ENCODE measurements at regions not wholly inside any gene's neighbourhood (a gene's known extent, or its start where the extent isn't known, plus 50 kb on each side); places are given as distances from the start of the nearest gene placed in this dataset.

DNA sequence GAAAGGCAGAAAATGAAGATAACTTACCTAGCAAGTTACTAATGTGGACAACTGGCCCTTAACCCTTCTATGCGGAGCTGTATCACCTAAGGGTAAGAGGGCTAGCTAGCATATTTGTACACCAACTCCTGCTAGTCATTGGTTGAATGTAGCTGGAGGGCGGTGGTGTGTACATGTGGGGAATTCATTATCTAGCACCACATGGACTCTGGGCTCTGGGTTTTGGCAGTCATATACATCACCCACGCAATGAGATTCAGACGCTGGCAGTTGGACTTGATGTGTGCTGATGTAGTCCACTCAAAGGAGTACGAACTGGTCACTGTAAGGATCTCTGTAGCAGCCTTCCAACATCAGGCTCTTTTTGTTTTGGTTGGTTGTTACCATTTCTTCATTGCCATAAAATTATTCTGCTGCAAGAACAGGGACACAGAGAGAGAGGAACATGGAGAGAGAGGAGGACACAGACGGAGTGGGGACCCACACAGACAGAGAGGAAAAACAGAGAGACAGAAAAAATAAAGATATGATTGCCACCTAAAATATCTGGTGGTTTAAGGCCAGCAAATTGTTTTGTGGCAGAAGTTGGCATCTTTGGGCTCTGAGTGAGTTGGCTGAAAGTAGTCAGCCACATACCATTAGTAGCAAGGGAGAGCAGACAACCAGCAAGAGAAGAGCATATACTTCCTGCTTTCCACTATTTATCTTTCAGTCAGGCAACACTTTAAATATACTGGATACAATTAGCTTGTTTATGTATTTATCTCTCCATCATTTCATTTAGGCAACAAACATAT is 76.7 kb upstream of the MTPN start:
- Histone ChIP-seq H3K56ac (ENCODE audit: extremely low read depth, insufficient read depth, low read length) (no peak overlapping the region), H2BK120ac (ENCODE audit: low read depth, low read length) (no peak overlapping the region), H2AK9ac (replicated peaks; ENCODE audit: low read depth, low read length, poor library complexity) (no peak overlapping the region), H3K4me3 (ENCODE audit: insufficient read depth, low read depth, low read length) (no peak overlapping the region), H3K4ac (ENCODE audit: low read depth, low read length) (no peak overlapping the region), H3K9me3 (ENCODE audit: control insufficient read depth, insufficient read depth, low read length) (no peaks in the 10 kb centered on the region; the same call in 1 of the 2 replicates), H4K91ac (ENCODE audit: insufficient read depth, low read depth, low read length) (no peak overlapping the region), H2BK15ac (ENCODE audit: low read depth, low read length) (no peak overlapping the region), H3K36me3 (ENCODE audit: control insufficient read depth, insufficient read depth, low read length) (no peaks in the 10 kb centered on the region), H3K4me2 (ENCODE audit: low read depth, low read length) (no peak overlapping the region), H3K9ac (ENCODE audit: low read depth, low read length) (no peak overlapping the region), H3K27me3 (ENCODE audit: control insufficient read depth, insufficient read depth, low read length) (no peaks in the 10 kb centered on the region), H2BK20ac (ENCODE audit: low read depth, low read length) (no peak overlapping the region), H2AK5ac (ENCODE audit: low read depth, low read length) (no peak overlapping the region), H4K8ac (ENCODE audit: low read depth in 2 of 2, low read length in 2 of 2) (no peak overlapping the region), H4K20me1 (ENCODE audit: insufficient read depth, low read length) (no peaks in the 10 kb centered on the region), H3K18ac (ENCODE audit: low read depth, low read length) (no peak overlapping the region), H3K23ac (ENCODE audit: low read depth, low read length) (no peak overlapping the region), H4K5ac (ENCODE audit: low read depth, low read length) (no peak overlapping the region), H2AFZ (replicated peaks; ENCODE audit: low read length, poor library complexity) (no peak overlapping the region), H3K14ac (replicated peaks; ENCODE audit: low read depth, low read length) (no peak overlapping the region), H3K9me1 (ENCODE audit: insufficient read depth, low read length) (no peaks in the 10 kb centered on the region), H3K27ac (ENCODE audit: insufficient read depth, low read length) (no peak overlapping the region), H3K4me1 (ENCODE audit: control insufficient read depth, insufficient read depth, low read length) (no peaks in the 10 kb centered on the region), H3K79me1 (ENCODE audit: low read depth in 1 of 2, low read length in 2 of 2) (no peaks in the 10 kb centered on the region), H2BK5ac (ENCODE audit: low read depth, low read length, poor library complexity, severe bottlenecking) (no peak overlapping the region)
- intact Hi-C loops (cut with micrococcal nuclease) (no loop called here), in situ Hi-C loops (cut with MboI; ENCODE audit: low sequenced_read_pairs) (no loop called here), dilution Hi-C loops (cut with HindIII; ENCODE audit: low sequenced_read_pairs, unreplicated experiment) (no loop called here)
- ChIA-PET CTCF (no interaction called here), POLR2A (ENCODE audit: unreplicated experiment) (no interaction called here)
- TF ChIP-seq FOS (IDR thresholded peaks at IDR 0.05; ENCODE audit: low read depth, low read length) (no peak), RCOR1 (IDR thresholded peaks at IDR 0.05; ENCODE audit: insufficient replicate concordance, low read length) (no peak), BHLHE40 (IDR thresholded peaks at IDR 0.05; ENCODE audit: low read depth, low read length) (no peak), SMC3 (IDR thresholded peaks at IDR 0.05; ENCODE audit: low read depth, low read length) (no peak), MXI1 (IDR thresholded peaks at IDR 0.05; ENCODE audit: borderline replicate concordance, low read depth, low read length) (no peak), POLR2A (IDR thresholded peaks at IDR 0.05; ENCODE audit: low read depth, low read length) (no peak), CEBPB (IDR thresholded peaks at IDR 0.05; ENCODE audit: low read depth, low read length) (no peak), MAFK (IDR thresholded peaks at IDR 0.05; ENCODE audit: low read depth, low read length) (no peak), MAZ (IDR thresholded peaks at IDR 0.05; ENCODE audit: borderline replicate concordance, low read depth, low read length) (no peak), NFE2L2 (IDR thresholded peaks at IDR 0.05; ENCODE audit: low read depth, low read length) (no peak), CHD1 (IDR thresholded peaks at IDR 0.05; ENCODE audit: low read depth, low read length) (no peak), RFX5 (IDR thresholded peaks at IDR 0.05; ENCODE audit: low read depth, low read length) (no peak)
- TF ChIP-seq, protein P1, sequence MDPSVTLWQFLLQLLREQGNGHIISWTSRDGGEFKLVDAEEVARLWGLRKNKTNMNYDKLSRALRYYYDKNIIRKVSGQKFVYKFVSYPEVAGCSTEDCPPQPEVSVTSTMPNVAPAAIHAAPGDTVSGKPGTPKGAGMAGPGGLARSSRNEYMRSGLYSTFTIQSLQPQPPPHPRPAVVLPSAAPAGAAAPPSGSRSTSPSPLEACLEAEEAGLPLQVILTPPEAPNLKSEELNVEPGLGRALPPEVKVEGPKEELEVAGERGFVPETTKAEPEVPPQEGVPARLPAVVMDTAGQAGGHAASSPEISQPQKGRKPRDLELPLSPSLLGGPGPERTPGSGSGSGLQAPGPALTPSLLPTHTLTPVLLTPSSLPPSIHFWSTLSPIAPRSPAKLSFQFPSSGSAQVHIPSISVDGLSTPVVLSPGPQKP (IDR thresholded peaks at IDR 0.05; ENCODE audit: borderline replicate concordance, low read depth, low read length): no peak
- TF ChIP-seq, protein P2, sequence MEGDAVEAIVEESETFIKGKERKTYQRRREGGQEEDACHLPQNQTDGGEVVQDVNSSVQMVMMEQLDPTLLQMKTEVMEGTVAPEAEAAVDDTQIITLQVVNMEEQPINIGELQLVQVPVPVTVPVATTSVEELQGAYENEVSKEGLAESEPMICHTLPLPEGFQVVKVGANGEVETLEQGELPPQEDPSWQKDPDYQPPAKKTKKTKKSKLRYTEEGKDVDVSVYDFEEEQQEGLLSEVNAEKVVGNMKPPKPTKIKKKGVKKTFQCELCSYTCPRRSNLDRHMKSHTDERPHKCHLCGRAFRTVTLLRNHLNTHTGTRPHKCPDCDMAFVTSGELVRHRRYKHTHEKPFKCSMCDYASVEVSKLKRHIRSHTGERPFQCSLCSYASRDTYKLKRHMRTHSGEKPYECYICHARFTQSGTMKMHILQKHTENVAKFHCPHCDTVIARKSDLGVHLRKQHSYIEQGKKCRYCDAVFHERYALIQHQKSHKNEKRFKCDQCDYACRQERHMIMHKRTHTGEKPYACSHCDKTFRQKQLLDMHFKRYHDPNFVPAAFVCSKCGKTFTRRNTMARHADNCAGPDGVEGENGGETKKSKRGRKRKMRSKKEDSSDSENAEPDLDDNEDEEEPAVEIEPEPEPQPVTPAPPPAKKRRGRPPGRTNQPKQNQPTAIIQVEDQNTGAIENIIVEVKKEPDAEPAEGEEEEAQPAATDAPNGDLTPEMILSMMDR (conservative IDR thresholded peaks at IDR 0.05; ENCODE audit: low read depth, low read length): no peak
- TF ChIP-seq, protein P3, sequence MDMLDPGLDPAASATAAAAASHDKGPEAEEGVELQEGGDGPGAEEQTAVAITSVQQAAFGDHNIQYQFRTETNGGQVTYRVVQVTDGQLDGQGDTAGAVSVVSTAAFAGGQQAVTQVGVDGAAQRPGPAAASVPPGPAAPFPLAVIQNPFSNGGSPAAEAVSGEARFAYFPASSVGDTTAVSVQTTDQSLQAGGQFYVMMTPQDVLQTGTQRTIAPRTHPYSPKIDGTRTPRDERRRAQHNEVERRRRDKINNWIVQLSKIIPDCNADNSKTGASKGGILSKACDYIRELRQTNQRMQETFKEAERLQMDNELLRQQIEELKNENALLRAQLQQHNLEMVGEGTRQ (IDR thresholded peaks at IDR 0.05; ENCODE audit: low read depth, low read length): no peak
- no peak for ATAC-seq (ENCODE audit: low read depth)
- no TSS peak for BruUV-seq (replicated peaks)
- no peak for DNase-seq
- 100% methylated on average over 1 of the region's 6 CpGs; no CpG with 5 or more reads in 1 of the 2 experiments for WGBS, 2 experiments (ENCODE audit: extremely low coverage in 2 of 2, insufficient read length in 1 of 2)
